SK-N-SH (cell line): ENCODE measurements at regions not wholly inside any gene's neighbourhood (a gene's known extent, or its start where the extent isn't known, plus 50 kb on each side); places are given as distances from the start of the nearest gene placed in this dataset.

Experiments
- CTCF ChIA-PET: fragments of 300-600, 350-600 bp; formaldehyde crosslinking; extraction: SDS; loops from one replicate; lab custom pipeline; 2021; lab: Yijun Ruan, JAX
- POLR2A ChIA-PET: fragments of 350-600 bp; sonication (Branson Sonifier 250); formaldehyde crosslinking; extraction: SDS; loops from one replicate; lab custom pipeline; 2020; ENCODE audit warnings: antibody characterized with exemption, inconsistent platforms; lab: Yijun Ruan, JAX
- DNase-seq: peaks from one replicate; pipeline ENCODE4 v3.0.0; 2012
- H2AFZ ChIP-seq: fragments of 200-600 bp; sonication (generic); 2 replicates; pipeline ENCODE4 v1.8.1; 2016; ENCODE audit warnings: antibody characterized with exemption, mild to moderate bottlenecking, low read depth
- H3F3A ChIP-seq: fragments of 200-600 bp; sonication (generic); replicated peaks from 2 replicates; pipeline ENCODE3; 2016; ENCODE audit warnings: antibody characterized with exemption, mild to moderate bottlenecking; ENCODE audit not compliant: insufficient read depth
- H3K27ac ChIP-seq, 2 experiments: fragments of 200-500 bp in 1 of 2; fragments of 200-600 bp in 1 of 2; sonication (Bioruptor generic) in 1 of 2; sonication (generic), shearing (Covaris generic) in 1 of 2; 2 replicates each; pipeline versions ENCODE4 v1.5.1 to v1.6.1; 2014 to 2016; ENCODE audit warnings: low read depth in 2 of 2, inconsistent platforms in 1 of 2, low read length in 1 of 2, mild to moderate bottlenecking in 1 of 2, mixed read lengths in 1 of 2
- H3K27me3 ChIP-seq: fragments of 200-600 bp; sonication (generic), shearing (Covaris generic); 2 replicates; pipeline ENCODE4 v1.6.1; 2016; ENCODE audit warnings: mixed run types; ENCODE audit not compliant: insufficient read depth
- H3K36me3 ChIP-seq, 2 experiments: fragments of 200-500 bp in 1 of 2; fragments of 200-600 bp in 1 of 2; sonication (Bioruptor generic) in 1 of 2; sonication (generic) in 1 of 2; replicated peaks in 1 of 2; 2 replicates each; pipeline versions ENCODE3 to v1.5.1; 2014 to 2016; ENCODE audit warnings: low read length in 1 of 2, mild to moderate bottlenecking in 1 of 2; ENCODE audit not compliant: insufficient read depth in 2 of 2, control insufficient read depth in 1 of 2
- H3K4me1 ChIP-seq, 2 experiments: fragments of 200-500 bp in 1 of 2; fragments of 200-600 bp in 1 of 2; sonication (Bioruptor generic) in 1 of 2; sonication (generic), shearing (Covaris generic) in 1 of 2; 2 replicates each; pipeline versions ENCODE4 v1.5.1 to v1.6.1; 2014 to 2016; ENCODE audit warnings: low read depth in 1 of 2, low read length in 1 of 2, mixed run types in 1 of 2; ENCODE audit not compliant: insufficient read depth in 2 of 2, control insufficient read depth in 1 of 2
- H3K4me2 ChIP-seq: fragments of 200-600 bp; sonication (generic), shearing (Covaris generic); 2 replicates; pipeline ENCODE4 v1.6.1; 2017; ENCODE audit warnings: mixed run types
- H3K4me3 ChIP-seq, 2 experiments: fragments of 200-500 bp in 1 of 2; fragments of 200-600 bp in 1 of 2; sonication (Bioruptor generic) in 1 of 2; sonication (generic), shearing (Covaris generic) in 1 of 2; 2 replicates each; pipeline versions ENCODE4 v1.5.1 to v1.8.1; 2014 to 2016; ENCODE audit warnings: low read depth in 2 of 2, inconsistent platforms in 1 of 2, low read length in 1 of 2, mild to moderate bottlenecking in 1 of 2, mixed read lengths in 1 of 2, moderate library complexity in 1 of 2
- H3K79me2 ChIP-seq: fragments of 200-600 bp; sonication (generic); 2 replicates; pipeline ENCODE4 v1.8.1; 2017; ENCODE audit warnings: mild to moderate bottlenecking; ENCODE audit not compliant: insufficient read depth
- H3K9ac ChIP-seq: fragments of 200-600 bp; sonication (generic); 2 replicates; pipeline ENCODE4 v1.6.1; 2017; ENCODE audit warnings: mixed run types
- H3K9me2 ChIP-seq: fragments of 200-600 bp; sonication (generic); 2 replicates; pipeline ENCODE4 v1.6.1; 2017; ENCODE audit warnings: mixed run types
- H3K9me3 ChIP-seq: fragments of 200-600 bp; sonication (generic); 2 replicates; pipeline ENCODE4 v1.6.1; 2017; ENCODE audit warnings: mixed run types, mild to moderate bottlenecking, moderate library complexity
- H4K20me1 ChIP-seq: fragments of 200-600 bp; sonication (generic); 2 replicates; pipeline ENCODE4 v1.6.1; 2017; ENCODE audit warnings: mild to moderate bottlenecking, mixed run types; ENCODE audit not compliant: insufficient read depth
- ELF1 ChIP-seq: IDR thresholded peaks from 2 replicates; pipeline ENCODE4 v1.4.0; 2012
- EZH2phosphoT487 ChIP-seq: fragments of 200-600 bp; sonication (generic); IDR thresholded peaks from 2 replicates; pipeline ENCODE4 v1.6.1; 2017; ENCODE audit warnings: low read depth, mixed run types, mild to moderate bottlenecking, antibody characterized with exemption, moderate library complexity, borderline replicate concordance
- FOXJ3 ChIP-seq: sonication (generic); formaldehyde crosslinking; IDR thresholded peaks from 2 replicates; pipeline ENCODE4 v1.5.1; 2020; ENCODE audit warnings: mild to moderate bottlenecking, missing genetic modification reagents
- FOXM1 ChIP-seq: IDR thresholded peaks from 2 replicates; pipeline ENCODE4 v1.4.0; 2012; ENCODE audit warnings: low read depth, mild to moderate bottlenecking
- GATA2 ChIP-seq: sonication (generic); formaldehyde crosslinking; IDR thresholded peaks from 2 replicates; pipeline ENCODE4 v1.5.0; 2020; ENCODE audit warnings: mild to moderate bottlenecking, missing genetic modification reagents
- IRF3 ChIP-seq: fragments of 150-350 bp; IDR thresholded peaks from 2 replicates; pipeline ENCODE4 v1.6.1; 2016; ENCODE audit warnings: mild to moderate bottlenecking, low read depth, low read length
- JUND ChIP-seq: IDR thresholded peaks from 2 replicates; pipeline ENCODE4 v1.4.0; 2012
- NFIC ChIP-seq: IDR thresholded peaks from 2 replicates; pipeline ENCODE4 v1.4.0; 2012; ENCODE audit warnings: borderline replicate concordance
- PBX3 ChIP-seq: IDR thresholded peaks from 2 replicates; pipeline ENCODE4; 2012
- RAD21 ChIP-seq: IDR thresholded peaks from 2 replicates; pipeline ENCODE4 v1.6.1; 2012; ENCODE audit warnings: mild to moderate bottlenecking, low read length
- RXRA ChIP-seq: IDR thresholded peaks from 2 replicates; pipeline ENCODE4 v1.4.0; 2012; ENCODE audit warnings: low read depth, mild to moderate bottlenecking, borderline replicate concordance
- SIN3A ChIP-seq: IDR thresholded peaks from 2 replicates; pipeline ENCODE4 v1.6.1; 2012; ENCODE audit warnings: low read depth, mild to moderate bottlenecking, low read length, moderate library complexity, borderline replicate concordance
- TAF1 ChIP-seq: IDR thresholded peaks from 2 replicates; pipeline ENCODE4 v1.6.1; 2012; ENCODE audit warnings: low read depth, mild to moderate bottlenecking, low read length, moderate library complexity, borderline replicate concordance
- TEAD4 ChIP-seq: IDR thresholded peaks from 2 replicates; pipeline ENCODE4 v1.4.0; 2012; ENCODE audit warnings: mild to moderate bottlenecking, borderline replicate concordance; ENCODE audit not compliant: insufficient read depth
- WGBS: methylation state at CpG from one replicate; pipeline ENCODE4 v1.1.6; 2017; ENCODE audit warnings: low lambda C conversion rate; 5-methylcytosine and 5-hydroxymethylcytosine counted together
- TF ChIP-seq, protein P1 (sequence below): fragments of 200-600 bp; sonication (generic); IDR thresholded peaks from 2 replicates; pipeline ENCODE4 v1.6.1; 2017; ENCODE audit warnings: antibody characterized with exemption, mild to moderate bottlenecking, moderate library complexity

GRCh38 chr21:17114045-17114444 is 398.8 kb upstream of the CXADR start:
- CTCF ChIA-PET, result no interaction called here
- H3K4me2 ChIP-seq, result no peak overlapping the region
- H3K9me3 ChIP-seq, result no peaks in the 10 kb centered on the region; the same call in 1 of the 2 replicates
- 50% methylated on average over 3 of the region's 3 CpGs for WGBS
- no peaks in the 10 kb centered on the region for H3K9me2 ChIP-seq
- H2AFZ ChIP-seq, result no peak overlapping the region
- H3F3A ChIP-seq, result no peaks in the 10 kb centered on the region
- POLR2A ChIA-PET, result no interaction called here
- no peaks in the 10 kb centered on the region for H4K20me1 ChIP-seq
- H3K9ac ChIP-seq, result no peak overlapping the region
- no peaks in the 10 kb centered on the region for H3K27me3 ChIP-seq
- no peaks in the 10 kb centered on the region for H3K36me3 ChIP-seq
- no peak for DNase-seq
- H3K4me3 ChIP-seq, result no peak overlapping the region
- TF ChIP-seq TAF1 (no peak), SIN3A (no peak), NFIC (no peak), IRF3 (no peak), RAD21 (no peak), RXRA (no peak), FOXM1 (no peak), PBX3 (no peak), FOXJ3 (no peak), JUND (no peak), ELF1 (no peak), GATA2 (CRISPR knock-in tag) (no peak), EZH2phosphoT487 (no peak), TEAD4 (no peak)
- TF ChIP-seq, protein P1, sequence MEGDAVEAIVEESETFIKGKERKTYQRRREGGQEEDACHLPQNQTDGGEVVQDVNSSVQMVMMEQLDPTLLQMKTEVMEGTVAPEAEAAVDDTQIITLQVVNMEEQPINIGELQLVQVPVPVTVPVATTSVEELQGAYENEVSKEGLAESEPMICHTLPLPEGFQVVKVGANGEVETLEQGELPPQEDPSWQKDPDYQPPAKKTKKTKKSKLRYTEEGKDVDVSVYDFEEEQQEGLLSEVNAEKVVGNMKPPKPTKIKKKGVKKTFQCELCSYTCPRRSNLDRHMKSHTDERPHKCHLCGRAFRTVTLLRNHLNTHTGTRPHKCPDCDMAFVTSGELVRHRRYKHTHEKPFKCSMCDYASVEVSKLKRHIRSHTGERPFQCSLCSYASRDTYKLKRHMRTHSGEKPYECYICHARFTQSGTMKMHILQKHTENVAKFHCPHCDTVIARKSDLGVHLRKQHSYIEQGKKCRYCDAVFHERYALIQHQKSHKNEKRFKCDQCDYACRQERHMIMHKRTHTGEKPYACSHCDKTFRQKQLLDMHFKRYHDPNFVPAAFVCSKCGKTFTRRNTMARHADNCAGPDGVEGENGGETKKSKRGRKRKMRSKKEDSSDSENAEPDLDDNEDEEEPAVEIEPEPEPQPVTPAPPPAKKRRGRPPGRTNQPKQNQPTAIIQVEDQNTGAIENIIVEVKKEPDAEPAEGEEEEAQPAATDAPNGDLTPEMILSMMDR, result no peak
- no peaks in the 10 kb centered on the region for H3K79me2 ChIP-seq
- no peak overlapping the region for H3K27ac ChIP-seq
- no peaks in the 10 kb centered on the region for H3K4me1 ChIP-seq
